ENCODE measurements at regions not wholly inside any gene's neighbourhood (a gene's known extent, or its start where the extent isn't known, plus 50 kb on each side); places are given as distances from the start of the nearest gene placed in this dataset.

DNA sequence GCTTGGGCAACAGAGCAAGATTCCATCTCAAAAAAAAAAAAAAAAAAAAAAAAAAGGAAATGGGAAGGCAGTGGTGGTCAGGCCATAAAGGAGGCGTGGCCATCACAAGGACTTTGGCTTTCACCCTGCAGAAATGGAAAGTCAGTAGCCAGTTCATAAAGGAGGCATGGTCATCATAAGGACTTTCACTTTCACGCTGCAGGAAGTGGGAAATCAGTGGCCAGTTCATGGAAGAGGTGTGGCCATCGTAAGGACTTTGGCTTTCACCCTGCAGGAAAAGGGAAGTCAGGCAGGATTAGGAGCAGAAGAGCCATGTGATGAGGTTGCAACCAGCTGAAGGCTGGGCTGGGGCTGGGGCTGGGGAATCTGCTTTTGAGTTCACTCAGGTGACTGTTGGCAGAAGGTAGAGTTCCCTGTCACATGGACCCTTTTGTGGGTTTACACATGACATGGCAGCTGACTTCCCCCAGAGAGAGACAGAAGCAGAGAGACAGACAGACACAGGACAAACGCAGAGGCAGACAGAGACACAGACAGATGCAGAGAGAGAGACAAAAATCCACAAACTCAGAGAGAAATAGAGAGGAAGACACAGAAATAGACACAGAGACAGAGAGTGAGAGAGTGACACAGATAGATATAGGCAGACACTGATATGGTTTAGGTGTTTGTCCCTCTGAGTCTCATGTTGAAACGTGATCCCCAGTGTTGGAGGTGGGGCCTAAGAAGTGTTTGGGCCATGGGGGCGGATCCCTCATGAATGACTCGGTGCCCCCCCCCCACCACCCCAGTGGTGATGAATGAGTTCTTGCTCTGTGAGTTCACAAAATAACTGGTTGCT lies 263.9 kb upstream of the KAZN start:
- no peaks in the 10 kb centered on the region for H3K36me3 ChIP-seq (replicated peaks in 1 of 2; ENCODE audit: control insufficient read depth in 1 of 2, insufficient read depth in 2 of 2, low read length in 2 of 2)
- H3K4me3 ChIP-seq (replicated peaks in 1 of 3; ENCODE audit: low read depth in 2 of 3, low read length in 3 of 3) = no peak overlapping the region
- H3K4me1 ChIP-seq (ENCODE audit: control insufficient read depth in 1 of 2, insufficient read depth in 2 of 2, low read length in 2 of 2) = no peaks in the 10 kb centered on the region
- no peaks in the 10 kb centered on the region for H3K79me2 ChIP-seq (ENCODE audit: insufficient read depth, low read length)
- 68% methylated on average over 4 of the region's 7 CpGs for WGBS (ENCODE audit: insufficient coverage)
- H3K9ac ChIP-seq (ENCODE audit: insufficient read depth, low read length, poor library complexity, severe bottlenecking) = no peak overlapping the region
- peaks cover 1 to 7% (median 3%) of the 10 kb centered on the region in 3 donors for H3K27me3 Mint-ChIP-seq (ENCODE audit: low read depth in 3 of 3)
- no peak overlapping the region for H3K4me3 Mint-ChIP-seq
- H2AFZ ChIP-seq (ENCODE audit: insufficient read depth, low read depth, low read length, poor library complexity, severe bottlenecking) = no peak overlapping the region
- H3K27ac ChIP-seq (ENCODE audit: low read depth in 1 of 2, low read length in 2 of 2) = no peak overlapping the region
- H3K9me3 Mint-ChIP-seq = peaks cover 2 to 9% (median 3%) of the 10 kb centered on the region in 7 donors
- H3K4me1 Mint-ChIP-seq = peaks cover 5% of the 10 kb centered on the region
- no peak overlapping the region for H3K4me2 ChIP-seq (replicated peaks; ENCODE audit: extremely low read depth, low read length, poor library complexity, severe bottlenecking)
- DNase-seq = no peak
- H3K36me3 Mint-ChIP-seq = no peaks in the 10 kb centered on the region
- intact Hi-C loops (cut with micrococcal nuclease) = no loop called here
- H3K9me3 ChIP-seq (replicated peaks in 1 of 2; ENCODE audit: control insufficient read depth in 1 of 2, insufficient read depth in 1 of 2, low read length in 2 of 2) = peaks cover 0 to 7% of the 10 kb centered on the region in 2 donors
- no peaks in the 10 kb centered on the region for H4K20me1 ChIP-seq (ENCODE audit: insufficient read depth, low read length)
- TF ChIP-seq, protein P1, sequence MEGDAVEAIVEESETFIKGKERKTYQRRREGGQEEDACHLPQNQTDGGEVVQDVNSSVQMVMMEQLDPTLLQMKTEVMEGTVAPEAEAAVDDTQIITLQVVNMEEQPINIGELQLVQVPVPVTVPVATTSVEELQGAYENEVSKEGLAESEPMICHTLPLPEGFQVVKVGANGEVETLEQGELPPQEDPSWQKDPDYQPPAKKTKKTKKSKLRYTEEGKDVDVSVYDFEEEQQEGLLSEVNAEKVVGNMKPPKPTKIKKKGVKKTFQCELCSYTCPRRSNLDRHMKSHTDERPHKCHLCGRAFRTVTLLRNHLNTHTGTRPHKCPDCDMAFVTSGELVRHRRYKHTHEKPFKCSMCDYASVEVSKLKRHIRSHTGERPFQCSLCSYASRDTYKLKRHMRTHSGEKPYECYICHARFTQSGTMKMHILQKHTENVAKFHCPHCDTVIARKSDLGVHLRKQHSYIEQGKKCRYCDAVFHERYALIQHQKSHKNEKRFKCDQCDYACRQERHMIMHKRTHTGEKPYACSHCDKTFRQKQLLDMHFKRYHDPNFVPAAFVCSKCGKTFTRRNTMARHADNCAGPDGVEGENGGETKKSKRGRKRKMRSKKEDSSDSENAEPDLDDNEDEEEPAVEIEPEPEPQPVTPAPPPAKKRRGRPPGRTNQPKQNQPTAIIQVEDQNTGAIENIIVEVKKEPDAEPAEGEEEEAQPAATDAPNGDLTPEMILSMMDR (IDR thresholded peaks at IDR 0.05) = no peak
- H3K27me3 ChIP-seq (ENCODE audit: control insufficient read depth in 2 of 2, insufficient read depth in 2 of 2, low read length in 2 of 2) = no peaks in the 10 kb centered on the region
- H3K27ac Mint-ChIP-seq = no peak overlapping the region

DNA sequence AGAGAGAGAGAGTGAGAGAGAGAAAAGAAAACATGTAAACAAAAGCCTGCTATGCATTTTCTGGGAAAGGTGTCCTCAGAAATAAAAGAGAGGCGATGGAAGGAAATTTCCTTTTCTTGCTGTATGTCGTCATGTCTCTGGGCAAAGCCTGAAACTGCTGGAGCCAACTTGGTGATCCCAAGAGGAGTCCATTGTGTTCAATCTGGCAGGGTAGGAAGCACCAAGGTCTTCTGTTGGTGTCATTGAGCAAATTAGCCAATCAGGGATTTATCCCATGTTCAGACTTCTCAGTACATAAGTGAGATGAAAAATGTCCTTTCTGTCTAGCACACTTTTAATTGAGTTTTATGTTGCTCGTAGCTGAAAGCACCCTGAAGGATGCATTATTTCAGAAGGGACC lies 260.0 kb upstream of the KAZN start:
- Histone ChIP-seq H2AFZ (ENCODE audit: insufficient read depth, low read depth, low read length, poor library complexity, severe bottlenecking) (no peak overlapping the region), H3K27ac (ENCODE audit: low read depth in 1 of 2, low read length in 2 of 2) (no peak overlapping the region), H3K4me3 (replicated peaks in 1 of 3; ENCODE audit: low read depth in 2 of 3, low read length in 3 of 3) (no peak overlapping the region), H3K27me3 (ENCODE audit: control insufficient read depth in 2 of 2, insufficient read depth in 2 of 2, low read length in 2 of 2) (no peaks in the 10 kb centered on the region), H3K4me2 (replicated peaks; ENCODE audit: extremely low read depth, low read length, poor library complexity, severe bottlenecking) (no peak overlapping the region), H4K20me1 (ENCODE audit: insufficient read depth, low read length) (no peaks in the 10 kb centered on the region), H3K9me3 (replicated peaks in 1 of 2; ENCODE audit: control insufficient read depth in 1 of 2, insufficient read depth in 1 of 2, low read length in 2 of 2) (peaks cover 0 to 7% of the 10 kb centered on the region in 2 donors), H3K4me1 (ENCODE audit: control insufficient read depth in 1 of 2, insufficient read depth in 2 of 2, low read length in 2 of 2) (no peaks in the 10 kb centered on the region), H3K36me3 (replicated peaks in 1 of 2; ENCODE audit: control insufficient read depth in 1 of 2, insufficient read depth in 2 of 2, low read length in 2 of 2) (no peaks in the 10 kb centered on the region), H3K79me2 (ENCODE audit: insufficient read depth, low read length) (no peaks in the 10 kb centered on the region), H3K9ac (ENCODE audit: insufficient read depth, low read length, poor library complexity, severe bottlenecking) (no peak overlapping the region)
- peaks cover 0 to 9% (median 2%) of the 10 kb centered on the region in 7 donors for H3K9me3 Mint-ChIP-seq
- H3K27ac Mint-ChIP-seq = no peak overlapping the region
- no peak overlapping the region for H3K4me3 Mint-ChIP-seq
- TF ChIP-seq, protein P1 (IDR thresholded peaks at IDR 0.05) = no peak
- intact Hi-C loops (cut with micrococcal nuclease) = no loop called here
- DNase-seq = no peak
- H3K36me3 Mint-ChIP-seq = no peaks in the 10 kb centered on the region
- peaks cover 5% of the 10 kb centered on the region for H3K4me1 Mint-ChIP-seq
- 94% methylated on average over 3 of the region's 3 CpGs for WGBS (ENCODE audit: insufficient coverage)
- H3K27me3 Mint-ChIP-seq (ENCODE audit: low read depth in 3 of 3) = peaks cover 1 to 7% (median 5%) of the 10 kb centered on the region in 3 donors
